HG03280 (cell line): ENCODE measurements at regions not wholly inside any gene's neighbourhood (a gene's known extent, or its start where the extent isn't known, plus 50 kb on each side); places are given as distances from the start of the nearest gene placed in this dataset.
"Not testable (repeated sequence)": the region's sequence is repeated elsewhere in the genome, so short reads cannot be mapped to it uniquely, and the experiment has no call there.

Experiments used
- ATAC-seq: cut with Tn5 transposase; IDR thresholded peaks from one replicate; pipeline ENCODE4 v1.9.1; 2021; ENCODE audit warnings: mild to moderate bottlenecking, moderate library complexity; ENCODE audit not compliant: unreplicated experiment

DNA sequence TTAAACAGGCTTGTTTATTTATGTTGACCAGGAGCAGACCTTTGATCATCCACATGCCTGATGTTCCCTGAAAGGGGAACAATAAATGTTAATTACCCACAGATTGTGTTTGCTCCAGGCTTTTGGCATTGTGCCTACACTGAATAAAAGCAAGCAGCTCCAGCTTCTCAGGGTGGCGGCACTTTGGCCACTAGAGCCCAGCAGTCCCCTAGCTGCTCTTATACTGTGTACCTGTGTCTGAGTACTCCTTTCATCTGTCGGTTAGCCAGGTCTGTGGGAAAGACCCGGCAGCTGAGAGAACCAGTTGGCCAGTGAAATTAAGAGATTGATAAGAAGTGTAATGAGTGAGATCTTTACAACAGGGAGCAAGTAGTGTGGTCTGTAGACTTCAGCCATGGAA is 254.8 kb upstream of the FTMT start:
- ATAC-seq = no peak

DNA sequence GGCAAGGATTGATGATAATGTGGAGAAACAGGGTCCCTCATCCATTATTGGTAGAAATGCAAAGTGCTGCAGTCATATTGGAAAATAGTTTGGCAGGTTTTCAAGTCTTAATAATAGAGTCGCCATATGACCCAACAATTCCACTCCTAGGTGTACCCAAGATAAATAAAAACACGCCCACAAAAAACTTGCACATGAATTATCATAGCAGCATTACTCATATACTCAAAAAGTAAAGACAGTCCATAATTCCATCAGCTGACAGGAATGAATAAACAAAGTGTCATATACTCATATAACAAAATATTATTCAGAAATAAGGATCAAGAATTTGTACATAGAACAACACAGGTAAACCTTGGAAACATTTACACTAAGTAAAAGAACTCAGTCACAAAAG is 242.9 kb upstream of the FTMT start:
- no peak for ATAC-seq

GRCh38 chr5:121624035-121624434 is 227.6 kb upstream of the FTMT start:
- no peak for ATAC-seq

GRCh38 chr5:121628783-121629182 is 222.9 kb upstream of the FTMT start:
- ATAC-seq = no peak

DNA sequence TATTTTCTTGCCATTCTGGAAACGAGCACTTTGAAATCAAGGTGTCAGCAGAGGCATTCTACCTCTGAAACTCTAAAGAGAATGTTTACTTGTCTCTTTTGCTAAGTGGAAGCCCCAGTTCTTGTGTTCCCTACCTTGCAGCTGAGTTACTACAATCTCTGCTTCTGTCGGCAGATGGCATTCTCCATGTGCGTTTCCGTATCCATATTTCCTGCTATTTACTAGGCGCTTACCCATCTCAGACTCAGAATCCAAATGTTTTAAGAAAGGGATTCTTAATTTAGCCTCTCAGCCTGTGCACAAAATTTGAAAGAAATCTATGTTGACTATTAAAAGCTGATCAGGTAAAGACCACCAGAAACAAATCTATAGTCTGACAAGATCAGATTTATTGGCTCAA is 221.3 kb upstream of the FTMT start:
- no peak for ATAC-seq

- ATAC-seq = no peak
Observed at GRCh38 chr5:121634946-121635345, 216.7 kb upstream of the FTMT start.

DNA sequence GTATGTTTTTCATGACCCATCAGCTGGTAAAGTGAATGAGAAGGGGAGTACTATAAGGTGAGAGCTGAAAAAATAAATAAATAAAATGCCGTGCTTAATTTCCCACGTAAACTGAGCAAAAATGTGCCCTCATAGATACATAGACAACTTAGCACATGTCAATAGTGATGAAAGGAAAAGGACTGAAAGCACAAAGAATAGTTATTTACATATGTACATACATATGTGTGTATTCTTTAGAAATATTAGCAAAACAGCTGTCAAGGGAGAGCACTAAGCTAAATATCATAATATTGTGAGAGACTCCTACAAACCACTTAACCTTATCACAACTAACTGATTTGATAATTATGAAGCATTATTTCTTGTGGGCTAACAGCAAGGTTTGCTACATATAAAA is 213.6 kb upstream of the FTMT start:
- ATAC-seq = no peak

DNA sequence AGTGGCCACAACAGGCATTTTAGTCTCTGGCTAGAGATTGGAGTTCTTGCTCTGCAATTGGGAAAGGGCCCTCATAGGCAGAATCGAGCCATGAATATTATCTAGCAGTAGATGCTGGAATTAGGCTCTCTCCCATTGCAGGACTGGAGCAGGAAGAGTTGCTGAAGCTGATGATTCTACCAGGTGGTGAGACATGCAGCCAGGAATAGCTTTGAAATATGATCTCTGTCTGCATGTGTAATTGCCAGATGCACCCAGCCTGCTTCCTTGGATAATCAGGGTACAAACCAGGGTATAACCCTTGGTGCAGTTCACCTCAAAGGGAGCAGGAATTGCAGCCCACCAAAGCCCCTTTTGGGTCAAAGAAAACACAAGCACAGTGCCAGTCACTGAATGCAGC is 211.4 kb upstream of the FTMT start:
- ATAC-seq = no peak

- no peak for ATAC-seq
Observed at GRCh38 chr5:121658221-121658620, 193.5 kb upstream of the FTMT start.

GRCh38 chr5:121660142-121660541 is 191.5 kb upstream of the FTMT start:
- ATAC-seq = no peak

GRCh38 chr5:121665542-121665941 is 186.1 kb upstream of the FTMT start:
- not testable (repeated sequence) for ATAC-seq

DNA sequence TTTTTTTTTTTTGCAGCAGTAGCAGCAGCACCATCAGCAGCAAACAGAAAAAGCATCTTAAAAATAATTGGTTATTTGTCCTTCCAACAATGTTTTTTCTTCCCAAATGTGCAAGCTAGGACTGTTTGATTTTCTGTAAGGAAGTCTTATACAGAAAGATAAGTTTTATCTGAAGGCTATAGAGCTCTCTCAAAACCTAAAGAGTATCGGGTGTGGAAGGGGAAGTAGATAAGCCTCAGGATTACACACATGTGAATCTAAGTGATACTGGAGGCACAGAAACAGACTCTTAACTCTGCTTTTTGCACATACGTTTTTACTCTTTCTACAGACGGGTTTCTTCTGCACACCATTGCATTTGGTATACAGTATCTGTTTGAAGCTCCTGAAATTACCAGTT is 184.4 kb upstream of the FTMT start:
- ATAC-seq = no peak

DNA sequence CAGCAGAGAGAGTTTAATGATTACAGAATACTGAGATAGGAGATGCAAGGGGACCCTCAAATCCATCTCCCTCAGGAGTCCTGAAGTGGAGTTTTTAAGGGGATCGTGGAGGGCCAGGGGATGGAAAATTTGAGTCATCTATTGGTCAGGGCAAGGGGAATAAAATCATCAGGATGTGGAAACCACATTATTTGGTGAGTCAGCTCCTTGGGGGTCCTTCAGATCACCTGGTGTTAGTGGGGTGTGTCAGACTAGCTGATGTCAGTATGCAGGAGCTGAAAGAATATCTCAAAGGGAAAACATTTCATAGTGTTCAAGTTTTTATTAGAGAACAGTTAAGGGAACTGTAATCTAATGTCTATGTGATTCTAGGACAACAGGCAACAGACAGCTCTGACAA is 183.0 kb upstream of the FTMT start:
- no peak for ATAC-seq

DNA sequence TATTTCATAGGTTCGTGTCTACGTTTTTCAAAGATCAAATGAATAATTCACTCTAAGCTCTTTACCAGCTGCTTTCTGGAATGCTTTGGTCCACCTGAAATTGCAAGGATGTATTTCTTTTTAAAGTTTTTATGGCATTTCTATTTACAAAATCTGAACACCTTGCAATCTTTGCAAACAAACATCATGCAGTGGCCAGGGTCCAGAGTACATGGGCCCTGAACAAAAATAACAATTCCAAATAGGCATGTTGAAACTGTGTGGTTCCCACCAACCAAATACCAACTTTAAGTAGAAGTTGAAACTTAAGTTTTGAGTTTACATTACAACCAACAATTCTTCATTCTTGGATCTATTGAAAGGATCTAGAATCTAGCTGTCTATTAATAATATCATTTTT is 180.1 kb upstream of the FTMT start:
- ATAC-seq = no peak

GRCh38 chr5:121675924-121676323 is 175.8 kb upstream of the FTMT start:
- no peak for ATAC-seq

DNA sequence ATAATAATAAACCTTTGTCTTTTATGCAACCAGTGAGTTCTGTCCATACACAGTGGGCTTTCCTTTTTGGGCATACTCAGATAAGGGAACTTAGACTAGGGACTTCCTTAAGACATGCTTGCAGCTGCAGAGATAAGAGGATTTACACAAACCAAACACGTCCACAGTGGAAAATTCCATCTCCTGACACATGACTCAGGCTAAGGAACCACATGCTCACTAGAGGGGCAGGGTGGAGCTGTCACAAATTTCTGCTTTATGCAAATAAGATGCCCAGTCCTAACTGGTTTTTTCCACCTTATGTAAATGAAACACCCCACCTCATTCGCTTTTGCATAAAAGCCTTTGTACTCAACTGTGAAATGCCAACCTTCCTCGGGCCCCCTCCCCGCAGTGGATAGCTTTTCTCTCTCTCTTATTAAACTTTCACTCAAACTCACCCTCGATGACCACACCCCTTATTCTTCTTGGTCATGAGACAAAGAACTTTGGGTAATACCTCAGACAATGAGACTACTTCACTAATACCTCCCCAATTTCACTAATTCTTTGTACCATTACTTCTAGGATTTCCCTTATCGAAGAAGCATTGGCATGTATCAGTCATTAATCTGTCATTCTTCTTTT is 170.3 kb upstream of the FTMT start:
- ATAC-seq = no peak

GRCh38 chr5:121688126-121688525 is 163.6 kb upstream of the FTMT start:
- no peak for ATAC-seq

DNA sequence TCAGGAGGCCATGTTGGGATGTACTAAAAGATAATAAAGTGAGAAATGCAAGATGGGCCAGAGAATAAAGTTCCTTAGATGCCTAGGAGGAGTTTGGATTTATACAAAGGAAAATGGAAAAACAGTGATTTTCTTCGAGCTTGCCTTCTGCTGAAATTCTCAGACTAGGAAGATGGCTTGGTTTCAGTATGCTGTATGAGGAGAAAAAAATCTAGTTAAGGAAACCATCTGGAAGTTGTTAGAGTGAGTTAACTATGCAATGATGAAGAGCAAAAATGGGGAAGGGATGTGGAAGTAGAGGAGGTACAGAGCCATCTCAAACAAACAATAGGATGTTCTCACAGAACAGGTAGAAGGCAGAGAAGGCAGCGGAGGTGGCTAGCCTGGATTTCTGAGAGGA is 162.9 kb upstream of the FTMT start:
- no peak for ATAC-seq

DNA sequence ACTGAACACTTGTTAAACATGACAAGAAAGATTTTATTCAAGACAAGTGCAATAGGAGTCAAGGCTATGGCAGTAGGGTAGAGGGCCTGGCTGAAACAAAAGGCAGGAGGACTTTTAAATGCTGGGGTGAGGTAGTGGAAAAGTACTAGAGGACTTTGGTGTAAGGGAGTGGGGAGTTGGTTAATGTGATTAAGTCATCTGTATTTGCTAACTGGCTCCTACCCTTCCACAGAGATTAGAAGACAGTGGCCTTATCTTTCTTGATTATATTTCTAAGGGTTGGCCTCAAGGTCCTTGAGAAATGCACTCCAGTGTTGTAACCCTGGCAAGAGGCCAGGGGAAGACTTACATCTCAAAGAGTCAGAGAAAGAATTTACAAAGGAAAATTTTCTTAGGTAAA is 160.2 kb upstream of the FTMT start:
- ATAC-seq = no peak

- ATAC-seq = no peak
Observed at GRCh38 chr5:121692158-121692557, 159.5 kb upstream of the FTMT start.

GRCh38 chr5:121693864-121694263 is 157.8 kb upstream of the FTMT start:
- no peak for ATAC-seq

DNA sequence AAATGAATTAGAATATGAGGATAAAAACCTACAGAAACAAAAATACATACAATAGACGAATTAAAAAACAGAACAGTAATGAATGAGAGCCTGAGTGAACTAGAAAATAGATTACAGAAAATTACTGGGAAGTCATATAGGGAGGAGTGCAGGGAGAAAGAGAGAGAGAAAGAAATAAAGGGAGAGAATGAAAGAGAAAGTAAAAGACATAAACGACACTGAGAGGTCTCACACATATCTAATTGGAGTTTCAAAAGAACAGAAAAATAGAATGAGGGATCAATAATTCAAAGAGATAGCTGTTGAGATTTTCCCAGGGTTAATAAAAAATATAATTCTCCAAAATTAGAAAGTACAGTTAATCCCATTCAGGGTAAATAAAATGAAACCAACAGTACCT is 156.4 kb upstream of the FTMT start:
- ATAC-seq = no peak

DNA sequence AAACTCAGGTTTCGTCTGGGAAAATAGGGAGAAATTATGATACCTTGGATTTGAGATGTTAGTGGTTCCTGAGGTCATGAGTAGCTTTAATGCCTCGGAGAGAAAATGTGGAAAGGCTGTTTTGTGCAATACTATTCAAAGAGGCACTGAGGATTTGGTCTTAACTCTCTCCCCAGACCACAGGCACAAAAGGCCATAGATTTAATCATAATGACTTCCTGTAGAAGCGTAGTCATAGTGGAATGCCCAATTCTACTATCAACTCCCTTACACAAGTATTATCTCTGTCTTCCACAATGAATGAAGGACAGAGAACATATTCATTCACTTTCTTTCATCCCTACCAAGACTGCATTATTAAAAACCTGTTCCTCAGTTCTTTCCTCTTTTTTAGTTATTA is 153.0 kb upstream of the FTMT start:
- no peak for ATAC-seq

GRCh38 chr5:121701731-121702130 is 150.0 kb upstream of the FTMT start:
- no peak for ATAC-seq
